Gastrocnemius medialis (tissue), 4 donors: ENCODE measurements at regions not wholly inside any gene's neighbourhood (a gene's known extent, or its start where the extent isn't known, plus 50 kb on each side); places are given as distances from the start of the nearest gene placed in this dataset.

Source experiments
- ATAC-seq, 2 donors: fragments of 150-250 bp; one replicate each; pipeline ENCODE4 v1.9.1; 2016
- DNase-seq, 2 donors: peaks; one replicate each; pipeline ENCODE4 v3.0.0-alpha.2; 2019
- H3K27ac ChIP-seq, 4 donors: fragments of 200-600 bp; sonication (generic); 1 replicate in 1 of 4; 2 replicates in 3 of 4; pipeline ENCODE4 v1.5.1; 2016 to 2018; ENCODE audit warnings: mild to moderate bottlenecking in 2 of 4, moderate library complexity in 1 of 4
- H3K27me3 ChIP-seq, 3 donors: fragments of 200-600 bp; sonication (generic) in 2 of 3; 1 replicate in 1 of 3; 2 replicates in 2 of 3; pipeline versions ENCODE4 v1.5.1 to v1.6.0; 2016 to 2019; ENCODE audit warnings: mild to moderate bottlenecking in 1 of 3, moderate library complexity in 1 of 3
- H3K36me3 ChIP-seq, 2 donors: fragments of 200-600 bp; sonication (generic) in 1 of 2; one replicate each; pipeline ENCODE4 v1.5.1; 2017 to 2018
- H3K4me1 ChIP-seq, 2 donors: fragments of 200-600 bp; sonication (generic) in 1 of 2; one replicate each; pipeline ENCODE4 v1.5.1; 2016 to 2017; ENCODE audit warnings: mild to moderate bottlenecking in 2 of 2
- H3K4me3 ChIP-seq, 4 donors: fragments of 200-600 bp; sonication (generic) in 3 of 4; 1 replicate in 1 of 4; 2 replicates in 3 of 4; pipeline ENCODE4 v1.5.1; 2016 to 2019; ENCODE audit warnings: mild to moderate bottlenecking in 2 of 4
- H3K9me3 ChIP-seq, 3 donors: fragments of 200-600 bp; sonication (generic) in 2 of 3; 1 replicate in 1 of 3; 2 replicates in 2 of 3; pipeline ENCODE4 v1.5.1; 2016 to 2019
- CTCF ChIP-seq, 5 experiments: fragments of 450-650 bp in 3 of 5; fragments of 200-600 bp in 2 of 5; sonication (generic) in 2 of 5; IDR thresholded peaks in 4 of 5; conservative IDR thresholded peaks in 1 of 5; 1 replicate in 4 of 5; 2 replicates in 1 of 5; pipeline ENCODE4 v1.5.1; 2016 to 2019; ENCODE audit warnings: antibody characterized with exemption in 5 of 5, mild to moderate bottlenecking in 3 of 5, moderate library complexity in 3 of 5
- POLR2A ChIP-seq, 2 donors: fragments of 450-650 bp; IDR thresholded peaks; one replicate each; pipeline ENCODE4 v1.6.1; 2017; ENCODE audit warnings: antibody characterized with exemption in 2 of 2, mild to moderate bottlenecking in 2 of 2, moderate library complexity in 2 of 2
- in situ Hi-C, 4 donors: fragments of 200-750 bp; cut with MboI; loops; one replicate each; pipeline versions ENCODE4 v1.15.0 to v1.8.0; 2017; ENCODE audit warnings: low sequenced_read_pairs in 4 of 4
- intact Hi-C: fragments of 100-400 bp; cut with DNase I; formaldehyde crosslinking; loops from one replicate; pipeline ENCODE4 v1.15.1; 2023; ENCODE audit warnings: low total_unique reads

GRCh38 chr9:108466304-108466703 lies 389.5 kb downstream of the ACTL7B start:
- intact Hi-C loops, result no loop called here
- in situ Hi-C loops, result loop anchor here in 2 of 4 donors (10.0 to 25.0 kb wide), 2 partner anchors 96 to 98 kb away; no protein-coding TSS in a partner anchor

GRCh38 chr9:108463932-108464606 lies 391.7 kb downstream of the ACTL7B start:
- H3K4me1 ChIP-seq, result peaks cover 11 to 17% of the 10 kb centered on the region in 2 donors
- in situ Hi-C loops, result loop anchor here in 2 of 4 donors (10.0 to 25.0 kb wide), 2 partner anchors 98 to 101 kb away; no protein-coding TSS in a partner anchor
- H3K4me3 ChIP-seq, result no peak overlapping the region
- no peaks in the 10 kb centered on the region for H3K27me3 ChIP-seq
- TF ChIP-seq CTCF (IDR thresholded peaks at IDR 0.05 in 4 of 5, conservative IDR thresholded peaks at IDR 0.05 in 1 of 5) (no peak), POLR2A (IDR thresholded peaks at IDR 0.05) (no peak)
- H3K27ac ChIP-seq, result no peak overlapping the region
- intact Hi-C loops, result no loop called here
- H3K9me3 ChIP-seq, result no peaks in the 10 kb centered on the region
- H3K36me3 ChIP-seq, result no peaks in the 10 kb centered on the region
- DNase-seq, result no peak
- ATAC-seq, result no peak

More at GRCh38 chr9:108466304-108466703, 389.5 kb downstream of the ACTL7B start:
- TF ChIP-seq CTCF (IDR thresholded peaks at IDR 0.05 in 4 of 5, conservative IDR thresholded peaks at IDR 0.05 in 1 of 5), result no peak
- TF ChIP-seq POLR2A (IDR thresholded peaks at IDR 0.05), result no peak
- peaks cover 11 to 17% of the 10 kb centered on the region in 2 donors for H3K4me1 ChIP-seq
- no peaks in the 10 kb centered on the region for H3K36me3 ChIP-seq
- ATAC-seq (no peak), DNase-seq (no peak)
- no peaks in the 10 kb centered on the region for H3K27me3 ChIP-seq
- no peak overlapping the region for H3K4me3 ChIP-seq
- no peak overlapping the region for H3K27ac ChIP-seq
- no peaks in the 10 kb centered on the region for H3K9me3 ChIP-seq

- no peak for ATAC-seq
- in situ Hi-C loops, result loop anchor here in 1 of 4 donors (25.0 kb wide), 1 partner anchor 105 kb away; no protein-coding TSS in a partner anchor
Observed at GRCh38 chr9:108456903-108457302, 398.9 kb downstream of the ACTL7B start.

GRCh38 chr9:108445431-108446071 lies 410.2 kb downstream of the ACTL7B start:
- Histone ChIP-seq H3K27ac (no peak overlapping the region), H3K9me3 (no peaks in the 10 kb centered on the region), H3K4me1 (no peaks in the 10 kb centered on the region), H3K27me3 (no peaks in the 10 kb centered on the region), H3K4me3 (no peak overlapping the region), H3K36me3 (no peaks in the 10 kb centered on the region)
- DNase-seq (no peak), ATAC-seq (no peak)
- intact Hi-C loops, result no loop called here
- in situ Hi-C loops, result no loop called here
- TF ChIP-seq CTCF (IDR thresholded peaks at IDR 0.05 in 4 of 5, conservative IDR thresholded peaks at IDR 0.05 in 1 of 5), result no peak

More at GRCh38 chr9:108456903-108457302, 398.9 kb downstream of the ACTL7B start:
- intact Hi-C loops, result no loop called here
- no peaks in the 10 kb centered on the region for H3K9me3 ChIP-seq
- no peak overlapping the region for H3K27ac ChIP-seq
- H3K4me1 ChIP-seq, result no peaks in the 10 kb centered on the region
- no peak for DNase-seq
- no peaks in the 10 kb centered on the region for H3K27me3 ChIP-seq
- no peaks in the 10 kb centered on the region for H3K36me3 ChIP-seq
- TF ChIP-seq POLR2A (IDR thresholded peaks at IDR 0.05), result no peak
- TF ChIP-seq CTCF (IDR thresholded peaks at IDR 0.05 in 4 of 5, conservative IDR thresholded peaks at IDR 0.05 in 1 of 5), result no peak
- H3K4me3 ChIP-seq, result no peak overlapping the region
